ENCODE measurements at regions not wholly inside any gene's neighbourhood (a gene's known extent, or its start where the extent isn't known, plus 50 kb on each side); places are given as distances from the start of the nearest gene placed in this dataset.
"Not testable (repeated sequence)": the region's sequence is repeated elsewhere in the genome, so short reads cannot be mapped to it uniquely, and the experiment has no call there.

DNA sequence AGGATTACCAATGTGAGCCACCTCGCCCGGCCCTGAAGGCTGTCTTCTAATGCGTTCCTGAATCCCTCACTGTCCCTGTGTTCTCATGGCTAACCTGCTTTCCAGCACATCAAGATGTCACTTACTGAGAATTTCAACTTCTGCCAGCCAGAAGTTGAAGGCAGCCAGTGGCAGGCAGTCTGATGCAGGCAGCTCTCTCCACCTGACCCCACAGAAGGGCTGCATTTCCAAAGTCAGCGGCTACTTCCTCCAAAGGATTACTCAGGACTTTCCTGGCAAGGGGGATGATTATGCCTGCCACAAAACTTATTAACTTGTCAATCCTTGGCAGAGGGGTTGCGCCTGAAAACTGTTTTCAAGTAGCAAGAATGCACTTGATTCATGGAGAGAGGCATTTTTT is 1219.4 kb downstream of the TYW1 start:
- Histone ChIP-seq H3K27me3 (no peaks in the 10 kb centered on the region), H3K36me3 (no peaks in the 10 kb centered on the region), H3K27ac (no peak overlapping the region), H3K9me3 (no peaks in the 10 kb centered on the region), H3K4me3 (no peak overlapping the region), H3K4me1 (peaks cover 0 to 8% (median 0%) of the 10 kb centered on the region in 4 donors)
- DNase-seq = no peak
- TF ChIP-seq, protein P1, sequence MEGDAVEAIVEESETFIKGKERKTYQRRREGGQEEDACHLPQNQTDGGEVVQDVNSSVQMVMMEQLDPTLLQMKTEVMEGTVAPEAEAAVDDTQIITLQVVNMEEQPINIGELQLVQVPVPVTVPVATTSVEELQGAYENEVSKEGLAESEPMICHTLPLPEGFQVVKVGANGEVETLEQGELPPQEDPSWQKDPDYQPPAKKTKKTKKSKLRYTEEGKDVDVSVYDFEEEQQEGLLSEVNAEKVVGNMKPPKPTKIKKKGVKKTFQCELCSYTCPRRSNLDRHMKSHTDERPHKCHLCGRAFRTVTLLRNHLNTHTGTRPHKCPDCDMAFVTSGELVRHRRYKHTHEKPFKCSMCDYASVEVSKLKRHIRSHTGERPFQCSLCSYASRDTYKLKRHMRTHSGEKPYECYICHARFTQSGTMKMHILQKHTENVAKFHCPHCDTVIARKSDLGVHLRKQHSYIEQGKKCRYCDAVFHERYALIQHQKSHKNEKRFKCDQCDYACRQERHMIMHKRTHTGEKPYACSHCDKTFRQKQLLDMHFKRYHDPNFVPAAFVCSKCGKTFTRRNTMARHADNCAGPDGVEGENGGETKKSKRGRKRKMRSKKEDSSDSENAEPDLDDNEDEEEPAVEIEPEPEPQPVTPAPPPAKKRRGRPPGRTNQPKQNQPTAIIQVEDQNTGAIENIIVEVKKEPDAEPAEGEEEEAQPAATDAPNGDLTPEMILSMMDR (IDR thresholded peaks at IDR 0.05) = no peak
- intact Hi-C loops (cut with DNase I; ENCODE audit: low total_unique reads) = no loop called here

DNA sequence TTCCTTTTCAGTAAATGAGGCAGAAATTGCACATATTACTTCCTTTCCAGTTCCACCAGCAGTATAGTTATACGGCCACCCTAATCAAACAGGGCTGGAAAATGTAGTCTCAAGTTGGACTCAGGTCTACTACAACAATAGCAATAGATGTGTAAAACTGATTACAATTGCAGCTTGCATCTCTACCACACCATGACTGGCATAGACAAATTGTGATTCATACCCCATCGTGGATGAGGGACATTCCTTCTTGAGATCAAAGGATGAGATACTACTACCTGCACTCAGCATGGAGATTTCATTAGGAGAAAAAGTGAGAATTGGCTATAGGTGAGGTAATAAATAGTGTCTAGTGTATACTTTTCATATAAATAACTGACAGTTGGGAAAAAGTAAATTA is 1220.8 kb downstream of the TYW1 start:
- no peaks in the 10 kb centered on the region for H3K9me3 ChIP-seq
- DNase-seq = no peak

DNA sequence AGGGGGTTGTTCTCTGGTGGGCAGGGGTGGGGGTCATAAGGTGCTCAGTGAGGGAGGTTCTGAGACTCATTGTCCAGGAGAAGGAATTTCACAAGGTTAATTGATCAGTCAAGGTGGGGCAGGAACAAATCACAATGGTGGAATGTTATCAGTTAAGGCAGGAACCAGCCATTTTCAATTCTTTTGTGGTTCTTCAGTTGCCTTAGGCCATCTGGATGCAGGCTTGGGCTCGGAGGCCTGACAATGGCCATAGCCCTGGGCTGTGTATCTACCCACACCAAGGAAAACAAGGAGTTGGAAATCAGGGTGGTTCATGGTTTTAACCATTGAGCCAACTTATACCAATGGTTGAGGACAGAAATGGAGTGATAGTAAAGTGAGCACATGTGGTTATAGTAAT is 1221.8 kb downstream of the TYW1 start:
- no peaks in the 10 kb centered on the region for H3K27me3 ChIP-seq
- H3K4me1 ChIP-seq = peaks cover 0 to 8% (median under 1%) of the 10 kb centered on the region in 4 donors
- H3K9me3 ChIP-seq = no peaks in the 10 kb centered on the region
- H3K27ac ChIP-seq = no peak overlapping the region
- DNase-seq = no peak
- intact Hi-C loops (cut with DNase I; ENCODE audit: low total_unique reads) = no loop called here
- H3K36me3 ChIP-seq = no peaks in the 10 kb centered on the region
- no peak overlapping the region for H3K4me3 ChIP-seq
- TF ChIP-seq, protein P1 (IDR thresholded peaks at IDR 0.05) = no peak

More for the DNA sequence above, 1220.8 kb downstream of the TYW1 start:
- Histone ChIP-seq H3K27ac (no peak overlapping the region), H3K4me1 (peaks cover 0 to 8% (median 0%) of the 10 kb centered on the region in 4 donors), H3K36me3 (no peaks in the 10 kb centered on the region), H3K27me3 (no peaks in the 10 kb centered on the region), H3K4me3 (no peak overlapping the region)
- intact Hi-C loops (cut with DNase I; ENCODE audit: low total_unique reads) = no loop called here
- TF ChIP-seq, protein P1 (IDR thresholded peaks at IDR 0.05) = no peak

DNA sequence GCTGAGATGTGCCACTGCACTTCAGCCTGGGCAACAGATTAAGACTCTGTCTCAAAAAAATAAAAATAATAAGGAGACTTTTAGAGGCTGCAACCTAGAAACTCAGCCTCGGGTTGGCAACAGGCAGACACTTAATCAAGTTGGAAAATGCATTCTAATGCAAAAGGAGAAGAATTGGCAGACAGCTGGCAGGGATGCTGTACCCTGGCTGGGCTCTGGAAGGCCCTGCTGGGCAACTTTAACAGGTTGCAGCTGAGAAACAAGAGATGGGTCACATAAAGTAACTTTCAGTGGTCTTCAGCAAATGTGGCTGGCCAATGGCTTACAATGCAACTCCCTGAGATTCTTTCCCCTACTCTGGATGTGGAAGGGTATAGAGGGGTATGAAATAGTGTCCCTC is 1225.7 kb downstream of the TYW1 start:
- TF ChIP-seq, protein P1 (IDR thresholded peaks at IDR 0.05) = no peak
- no peak overlapping the region for H3K27ac ChIP-seq
- intact Hi-C loops (cut with DNase I; ENCODE audit: low total_unique reads) = no loop called here

DNA sequence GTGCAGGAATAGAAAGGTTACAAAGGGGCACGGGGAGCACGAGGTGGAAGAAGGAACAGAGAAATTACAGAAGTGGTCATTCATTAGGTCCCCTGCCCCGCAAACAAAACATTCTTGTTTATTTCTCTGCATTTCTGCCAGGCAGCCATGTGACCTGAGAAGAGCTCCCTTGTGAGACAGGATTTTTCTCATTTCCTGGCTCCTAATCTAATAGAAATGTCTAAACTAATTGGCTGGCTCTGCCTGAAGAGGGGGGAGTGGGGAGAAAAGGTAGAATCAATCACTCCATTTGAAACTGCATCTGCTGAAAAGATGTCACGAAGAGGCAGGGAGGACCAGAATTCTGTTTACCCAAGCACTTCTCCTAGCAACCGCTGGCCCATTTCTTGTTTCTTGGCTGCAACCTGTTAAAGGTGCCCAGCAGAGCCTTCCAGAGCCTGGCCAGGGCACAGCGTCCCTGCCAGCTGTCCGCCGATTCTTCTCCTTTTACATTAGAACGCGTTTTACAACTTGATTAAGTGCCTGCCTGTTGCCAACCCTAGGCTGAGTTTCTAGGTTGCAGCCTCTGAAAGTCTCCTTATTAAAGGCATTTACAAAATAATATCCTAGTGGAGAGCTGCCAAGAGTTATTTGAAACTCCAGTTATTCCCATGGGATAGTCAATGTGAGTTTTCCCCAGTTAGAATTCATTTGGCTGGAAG is 1227.6 kb downstream of the TYW1 start:
- no peak for DNase-seq
- H3K9me3 ChIP-seq = no peaks in the 10 kb centered on the region
- no peaks in the 10 kb centered on the region for H3K36me3 ChIP-seq
- H3K4me3 ChIP-seq = no peak overlapping the region
- peaks cover 0 to 10% (median 4%) of the 10 kb centered on the region in 4 donors for H3K4me1 ChIP-seq
- TF ChIP-seq, protein P1 (IDR thresholded peaks at IDR 0.05) = no peak
- no peak overlapping the region for H3K27ac ChIP-seq
- no peaks in the 10 kb centered on the region for H3K27me3 ChIP-seq
- intact Hi-C loops (cut with DNase I; ENCODE audit: low total_unique reads) = no loop called here

More for the DNA sequence above, 1225.7 kb downstream of the TYW1 start:
- Histone ChIP-seq H3K36me3 (no peaks in the 10 kb centered on the region), H3K27me3 (no peaks in the 10 kb centered on the region), H3K9me3 (no peaks in the 10 kb centered on the region), H3K4me3 (no peak overlapping the region), H3K4me1 (peaks cover 0 to 10% (median 4%) of the 10 kb centered on the region in 4 donors)
- no peak for DNase-seq

DNA sequence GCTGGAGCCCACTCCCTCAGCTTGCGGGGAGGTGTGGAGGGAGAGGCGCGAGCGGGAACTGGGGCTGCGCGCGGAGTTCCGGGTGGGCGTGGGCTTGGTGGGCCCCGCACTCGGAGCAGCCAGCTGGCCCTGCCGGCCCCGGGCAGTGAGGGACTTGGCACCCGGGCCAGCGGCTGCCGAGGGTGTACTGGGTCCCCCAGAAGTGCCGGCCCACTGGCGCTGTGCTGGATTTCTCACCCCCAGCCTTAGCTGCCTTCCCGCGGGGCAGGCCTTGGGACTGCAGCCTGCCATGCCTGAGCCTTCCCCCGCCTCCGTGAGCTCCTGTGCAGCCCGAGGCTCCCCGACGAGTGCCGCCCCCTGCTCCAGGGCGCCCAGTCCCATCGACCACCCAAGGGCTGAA is 1234.4 kb downstream of the TYW1 start:
- intact Hi-C loops (cut with DNase I; ENCODE audit: low total_unique reads); H3K27me3 ChIP-seq; H3K9me3 ChIP-seq; H3K4me3 ChIP-seq; H3K4me1 ChIP-seq; H3K27ac ChIP-seq; H3K36me3 ChIP-seq; DNase-seq: not testable (repeated sequence)
